ENCODE measurements at regions not wholly inside any gene's neighbourhood (a gene's known extent, or its start where the extent isn't known, plus 50 kb on each side); places are given as distances from the start of the nearest gene placed in this dataset.

DNA sequence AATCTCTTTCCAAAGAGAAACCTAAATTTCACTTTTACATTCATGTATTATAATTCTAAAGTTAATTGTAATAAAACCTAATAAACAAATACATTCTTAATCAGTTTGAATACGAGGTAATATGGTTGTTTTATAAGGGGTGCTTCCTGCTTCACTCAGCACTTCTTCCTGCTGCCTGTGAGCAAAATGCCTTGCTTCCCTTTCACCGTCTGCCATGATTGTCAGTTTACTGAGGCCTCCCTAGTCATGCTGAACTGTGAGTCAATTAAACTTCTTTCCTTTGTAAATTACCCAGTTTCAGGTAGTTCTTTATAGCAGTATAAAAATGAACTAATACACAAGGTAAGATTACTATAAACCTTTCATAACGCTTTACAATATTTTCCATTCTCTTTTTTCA lies 491.1 kb upstream of the LRRC7 start:
- Histone ChIP-seq H4K20me1 (ENCODE audit: insufficient read depth, low read length) (no peaks in the 10 kb centered on the region), H3K9me3 (ENCODE audit: low read length) (no peaks in the 10 kb centered on the region), H3K36me3 (ENCODE audit: insufficient read depth, low read length) (no peaks in the 10 kb centered on the region), H3K27me3 (ENCODE audit: insufficient read depth, low read length) (no peaks in the 10 kb centered on the region), H2AFZ (ENCODE audit: low read length) (peak overlapping the region; percentile 33; the same call in 1 of the 2 replicates), H3K4me2 (ENCODE audit: low read length) (no peak overlapping the region), H3K27ac (ENCODE audit: low read depth, low read length, poor library complexity, severe bottlenecking) (no peak overlapping the region), H3F3A (ENCODE audit: insufficient read depth, low read length) (no peaks in the 10 kb centered on the region), H3K9ac (ENCODE audit: low read length) (no peak overlapping the region), H3K79me2 (ENCODE audit: insufficient read depth, low read length) (no peaks in the 10 kb centered on the region), H3K4me3 (ENCODE audit: low read depth, low read length, poor library complexity, severe bottlenecking) (no peak overlapping the region), H3K4me1 (ENCODE audit: insufficient read depth, low read length, severe bottlenecking) (no peaks in the 10 kb centered on the region), H3K9me2 (ENCODE audit: low read depth, low read length) (no peaks in the 10 kb centered on the region)
- no peak for TF ChIP-seq EZH2 (IDR thresholded peaks at IDR 0.05; ENCODE audit: borderline replicate concordance, low read length)
- TF ChIP-seq, protein P1, sequence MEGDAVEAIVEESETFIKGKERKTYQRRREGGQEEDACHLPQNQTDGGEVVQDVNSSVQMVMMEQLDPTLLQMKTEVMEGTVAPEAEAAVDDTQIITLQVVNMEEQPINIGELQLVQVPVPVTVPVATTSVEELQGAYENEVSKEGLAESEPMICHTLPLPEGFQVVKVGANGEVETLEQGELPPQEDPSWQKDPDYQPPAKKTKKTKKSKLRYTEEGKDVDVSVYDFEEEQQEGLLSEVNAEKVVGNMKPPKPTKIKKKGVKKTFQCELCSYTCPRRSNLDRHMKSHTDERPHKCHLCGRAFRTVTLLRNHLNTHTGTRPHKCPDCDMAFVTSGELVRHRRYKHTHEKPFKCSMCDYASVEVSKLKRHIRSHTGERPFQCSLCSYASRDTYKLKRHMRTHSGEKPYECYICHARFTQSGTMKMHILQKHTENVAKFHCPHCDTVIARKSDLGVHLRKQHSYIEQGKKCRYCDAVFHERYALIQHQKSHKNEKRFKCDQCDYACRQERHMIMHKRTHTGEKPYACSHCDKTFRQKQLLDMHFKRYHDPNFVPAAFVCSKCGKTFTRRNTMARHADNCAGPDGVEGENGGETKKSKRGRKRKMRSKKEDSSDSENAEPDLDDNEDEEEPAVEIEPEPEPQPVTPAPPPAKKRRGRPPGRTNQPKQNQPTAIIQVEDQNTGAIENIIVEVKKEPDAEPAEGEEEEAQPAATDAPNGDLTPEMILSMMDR (IDR thresholded peaks at IDR 0.05; ENCODE audit: low read length): no peak

DNA sequence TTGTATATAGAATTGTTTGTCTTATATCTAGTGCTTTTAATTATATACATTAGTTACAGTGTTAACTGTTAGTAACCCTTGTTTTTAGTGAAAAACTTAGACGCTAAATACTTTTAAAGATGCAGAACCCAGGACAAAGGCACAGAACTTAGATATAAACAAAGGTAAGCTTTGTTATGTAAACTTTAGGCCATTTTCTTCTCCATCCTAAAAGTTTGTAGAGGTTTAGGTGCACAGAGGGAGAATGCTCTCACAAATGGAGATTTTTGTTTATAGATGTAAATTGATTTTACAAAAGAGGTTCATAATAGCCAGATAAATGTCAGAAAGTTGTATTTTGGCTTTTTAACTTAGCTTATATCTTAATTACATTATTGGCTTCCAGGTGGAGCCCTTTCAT lies 490.5 kb upstream of the LRRC7 start:
- Histone ChIP-seq H2AFZ (ENCODE audit: low read length) (no peak overlapping the region), H3K27ac (ENCODE audit: low read depth, low read length, poor library complexity, severe bottlenecking) (no peak overlapping the region)

DNA sequence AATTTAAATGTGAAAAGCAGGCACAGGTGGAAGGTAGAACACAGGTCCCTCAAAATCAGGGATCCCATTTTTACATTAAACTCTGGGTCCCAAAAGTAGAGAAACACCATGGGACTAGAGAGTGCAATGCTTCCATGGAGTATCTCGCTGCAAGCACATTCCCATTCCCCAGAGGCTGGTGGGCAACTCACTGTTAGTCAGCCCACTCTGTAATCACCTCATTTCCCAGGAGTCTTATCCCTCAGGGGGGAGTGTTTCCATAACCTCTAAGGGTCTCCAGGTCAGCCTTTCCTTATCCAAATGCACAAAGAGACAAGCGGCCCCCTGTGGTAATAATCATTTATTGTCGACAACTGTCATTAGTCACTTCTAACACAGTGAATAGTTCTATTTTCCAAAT lies 490.1 kb upstream of the LRRC7 start:
- H3K4me1 ChIP-seq (ENCODE audit: insufficient read depth, low read length, severe bottlenecking): no peaks in the 10 kb centered on the region
- H3K27me3 ChIP-seq (ENCODE audit: insufficient read depth, low read length): no peaks in the 10 kb centered on the region
- H3K9ac ChIP-seq (ENCODE audit: low read length): no peak overlapping the region
- TF ChIP-seq, protein P1 (IDR thresholded peaks at IDR 0.05; ENCODE audit: low read length): no peak
- no peak for TF ChIP-seq EZH2 (IDR thresholded peaks at IDR 0.05; ENCODE audit: borderline replicate concordance, low read length)
- no peaks in the 10 kb centered on the region for H3F3A ChIP-seq (ENCODE audit: insufficient read depth, low read length)
- H3K36me3 ChIP-seq (ENCODE audit: insufficient read depth, low read length): no peaks in the 10 kb centered on the region
- no peaks in the 10 kb centered on the region for H3K9me2 ChIP-seq (ENCODE audit: low read depth, low read length)
- no peak overlapping the region for H3K4me3 ChIP-seq (ENCODE audit: low read depth, low read length, poor library complexity, severe bottlenecking)
- H4K20me1 ChIP-seq (ENCODE audit: insufficient read depth, low read length): no peaks in the 10 kb centered on the region
- no peak overlapping the region for H2AFZ ChIP-seq (ENCODE audit: low read length)
- no peaks in the 10 kb centered on the region for H3K79me2 ChIP-seq (ENCODE audit: insufficient read depth, low read length)
- no peak overlapping the region for H3K4me2 ChIP-seq (ENCODE audit: low read length)
- no peaks in the 10 kb centered on the region for H3K9me3 ChIP-seq (ENCODE audit: low read length)
- no peak overlapping the region for H3K27ac ChIP-seq (ENCODE audit: low read depth, low read length, poor library complexity, severe bottlenecking)

More for the DNA sequence above, 490.5 kb upstream of the LRRC7 start:
- TF ChIP-seq, protein P1 (IDR thresholded peaks at IDR 0.05; ENCODE audit: low read length): no peak
- TF ChIP-seq EZH2 (IDR thresholded peaks at IDR 0.05; ENCODE audit: borderline replicate concordance, low read length): no peak
- H3K9ac ChIP-seq (ENCODE audit: low read length): no peak overlapping the region
- no peaks in the 10 kb centered on the region for H4K20me1 ChIP-seq (ENCODE audit: insufficient read depth, low read length)
- no peaks in the 10 kb centered on the region for H3K4me1 ChIP-seq (ENCODE audit: insufficient read depth, low read length, severe bottlenecking)
- no peaks in the 10 kb centered on the region for H3F3A ChIP-seq (ENCODE audit: insufficient read depth, low read length)
- no peaks in the 10 kb centered on the region for H3K9me2 ChIP-seq (ENCODE audit: low read depth, low read length)
- no peaks in the 10 kb centered on the region for H3K9me3 ChIP-seq (ENCODE audit: low read length)
- no peak overlapping the region for H3K4me2 ChIP-seq (ENCODE audit: low read length)
- H3K4me3 ChIP-seq (ENCODE audit: low read depth, low read length, poor library complexity, severe bottlenecking): no peak overlapping the region
- H3K27me3 ChIP-seq (ENCODE audit: insufficient read depth, low read length): no peaks in the 10 kb centered on the region
- H3K36me3 ChIP-seq (ENCODE audit: insufficient read depth, low read length): no peaks in the 10 kb centered on the region
- H3K79me2 ChIP-seq (ENCODE audit: insufficient read depth, low read length): no peaks in the 10 kb centered on the region
